A673 (cell line): ENCODE measurements at regions not wholly inside any gene's neighbourhood (a gene's known extent, or its start where the extent isn't known, plus 50 kb on each side); places are given as distances from the start of the nearest gene placed in this dataset.

Experiments
- EZH2 ChIP-seq: fragments of 200-600 bp; sonication (generic); IDR thresholded peaks from 2 replicates; pipeline ENCODE4 v1.6.1; 2017; ENCODE audit warnings: borderline replicate concordance, low read depth, mild to moderate bottlenecking, mixed read lengths, antibody characterized with exemption, low read length; ENCODE audit not compliant: poor library complexity, severe bottlenecking
- TF ChIP-seq, protein P1 (sequence below): fragments of 300-800, 200-600 bp; sonication (generic); conservative IDR thresholded peaks from 2 replicates; pipeline ENCODE4 v1.5.1; 2017; ENCODE audit warnings: low read depth, mild to moderate bottlenecking, antibody characterized with exemption, low read length, moderate library complexity, mixed read lengths

DNA sequence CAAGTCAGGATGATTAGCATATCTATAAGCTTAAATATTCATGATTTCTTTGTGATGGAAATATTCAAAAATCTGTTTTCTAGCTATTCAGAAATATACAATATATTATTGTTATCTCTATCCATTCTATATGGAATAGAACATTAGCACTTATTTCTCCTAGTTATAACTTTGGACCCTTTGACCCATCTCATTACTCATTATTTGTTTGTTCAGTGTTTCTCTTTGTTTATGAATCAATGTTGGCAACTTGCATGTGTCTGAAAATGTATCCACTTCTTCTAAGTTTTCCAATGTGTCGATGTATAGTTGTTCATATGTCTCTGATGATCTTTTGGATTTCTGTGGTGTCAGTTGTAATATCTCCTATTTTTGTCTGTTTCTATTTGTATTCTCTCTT, 1059.3 kb downstream of the CDH9 start:
- TF ChIP-seq, protein P1, sequence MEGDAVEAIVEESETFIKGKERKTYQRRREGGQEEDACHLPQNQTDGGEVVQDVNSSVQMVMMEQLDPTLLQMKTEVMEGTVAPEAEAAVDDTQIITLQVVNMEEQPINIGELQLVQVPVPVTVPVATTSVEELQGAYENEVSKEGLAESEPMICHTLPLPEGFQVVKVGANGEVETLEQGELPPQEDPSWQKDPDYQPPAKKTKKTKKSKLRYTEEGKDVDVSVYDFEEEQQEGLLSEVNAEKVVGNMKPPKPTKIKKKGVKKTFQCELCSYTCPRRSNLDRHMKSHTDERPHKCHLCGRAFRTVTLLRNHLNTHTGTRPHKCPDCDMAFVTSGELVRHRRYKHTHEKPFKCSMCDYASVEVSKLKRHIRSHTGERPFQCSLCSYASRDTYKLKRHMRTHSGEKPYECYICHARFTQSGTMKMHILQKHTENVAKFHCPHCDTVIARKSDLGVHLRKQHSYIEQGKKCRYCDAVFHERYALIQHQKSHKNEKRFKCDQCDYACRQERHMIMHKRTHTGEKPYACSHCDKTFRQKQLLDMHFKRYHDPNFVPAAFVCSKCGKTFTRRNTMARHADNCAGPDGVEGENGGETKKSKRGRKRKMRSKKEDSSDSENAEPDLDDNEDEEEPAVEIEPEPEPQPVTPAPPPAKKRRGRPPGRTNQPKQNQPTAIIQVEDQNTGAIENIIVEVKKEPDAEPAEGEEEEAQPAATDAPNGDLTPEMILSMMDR: no peak
- no peak for TF ChIP-seq EZH2
